A549 (cell line): ENCODE measurements at regions not wholly inside any gene's neighbourhood (a gene's known extent, or its start where the extent isn't known, plus 50 kb on each side); places are given as distances from the start of the nearest gene placed in this dataset.

Experiments used
- CTCF ChIP-seq: fragments of >200 bp; sonication (Bioruptor Twin); formaldehyde crosslinking; IDR thresholded peaks from 3 replicates; pipeline ENCODE4 v1.5.1; 2016
- ELK1 ChIP-seq: fragments of 150-350 bp; IDR thresholded peaks from 2 replicates; pipeline ENCODE4 v1.6.1; 2014; ENCODE audit warnings: low read depth, mild to moderate bottlenecking, low read length
- PHF8 ChIP-seq: fragments of 200-600 bp; sonication (generic); IDR thresholded peaks from 2 replicates; pipeline ENCODE4 v1.6.1; 2016; ENCODE audit warnings: low read depth, mild to moderate bottlenecking, antibody characterized with exemption, moderate library complexity, borderline replicate concordance
- POLR2A ChIP-seq: IDR thresholded peaks from 2 replicates; pipeline ENCODE4 v1.6.1; 2012; ENCODE audit warnings: mild to moderate bottlenecking, low read length
- RAD21 ChIP-seq, 2 experiments: fragments of >200 bp in 1 of 2; sonication (Bioruptor Twin) in 1 of 2; formaldehyde crosslinking in 1 of 2; IDR thresholded peaks in 1 of 2; conservative IDR thresholded peaks in 1 of 2; 2 replicates in 1 of 2; 3 replicates in 1 of 2; pipeline ENCODE4 v1.6.1; 2012 to 2018; ENCODE audit warnings: inconsistent platforms in 1 of 2
- USF2 ChIP-seq: fragments of 450-650 bp; IDR thresholded peaks from 2 replicates; pipeline ENCODE4 v1.6.1; 2014; ENCODE audit warnings: antibody characterized with exemption

- TF ChIP-seq RAD21 (conservative IDR thresholded peaks at IDR 0.05 in 1 of 2, IDR thresholded peaks at IDR 0.05 in 1 of 2): no peak
- TF ChIP-seq POLR2A: no peak
- no peak for TF ChIP-seq PHF8
- TF ChIP-seq CTCF: no peak
- no peak for TF ChIP-seq ELK1
- no peak for TF ChIP-seq USF2
Observed at GRCh38 chr20:57031867-57032355, 234.5 kb downstream of the BMP7 start.
